HCT116 (cell line): ENCODE measurements at regions not wholly inside any gene's neighbourhood (a gene's known extent, or its start where the extent isn't known, plus 50 kb on each side); places are given as distances from the start of the nearest gene placed in this dataset.

Experiments used
- ATAC-seq: fragments of 200-7000 bp; cut with Tn5 transposase; 2 replicates; pipeline ENCODE4 v1.9.1; 2020; ENCODE audit warnings: mild to moderate bottlenecking, moderate library complexity
- BruUV-seq: library from RNA; stranded (reverse); fragments of 400-500 nt; replicated peaks from 2 replicates; lab custom pipeline; 2021; lab: Mats Ljungman, UMichigan
- CTCF ChIA-PET: fragments of 300-600 bp; sonication (Branson Sonifier 250); formaldehyde crosslinking; loops from one replicate; lab custom pipeline; 2021; ENCODE audit warnings: antibody characterized with exemption; lab: Charles Lee
- POLR2A ChIA-PET: fragments of 300-600, 350-600 bp; sonication (Branson Sonifier 250); formaldehyde crosslinking; loops from one replicate; lab custom pipeline; 2021; ENCODE audit warnings: antibody characterized with exemption; lab: Charles Lee
- RAD21 ChIA-PET, 2 experiments: fragments of 300-600 bp; sonication (Branson Sonifier 250); formaldehyde crosslinking; loops; one replicate each; lab custom pipeline; 2023; ENCODE audit warnings: low total read pairs in 2 of 2; ENCODE audit not compliant: uncharacterized antibody in 2 of 2, unreplicated experiment in 2 of 2, low non-redundant PET in 1 of 2; lab: Charles Lee
- DNase-seq: peaks from one replicate; pipeline ENCODE4 v3.0.0-alpha.2; 2010; ENCODE audit warnings: low read depth, low spot score
- H2AFZ ChIP-seq: fragments of 200-600 bp; shearing (Covaris generic), sonication (generic); 2 replicates; pipeline ENCODE4 v1.6.1; 2017; ENCODE audit warnings: low read depth, mixed run types, mixed read lengths, antibody characterized with exemption, low read length; ENCODE audit not compliant: poor library complexity, severe bottlenecking
- H3K27ac ChIP-seq: 2 replicates; pipeline ENCODE4 v1.5.1; 2012; ENCODE audit warnings: low read depth, low read length
- H3K27me3 ChIP-seq: fragments of 200-600 bp; sonication (generic); 2 replicates; pipeline ENCODE4 v1.6.1; 2016; ENCODE audit warnings: mixed run types, low read length, mixed read lengths; ENCODE audit not compliant: insufficient read depth
- H3K36me3 ChIP-seq, 2 experiments: fragments of 200-500 bp in 1 of 2; fragments of 200-600 bp in 1 of 2; sonication (Bioruptor generic) in 1 of 2; sonication (generic) in 1 of 2; 2 replicates each; pipeline versions ENCODE4 v1.5.1 to v1.6.1; 2014 to 2016; ENCODE audit warnings: low read length in 2 of 2, inconsistent platforms in 1 of 2, mixed read lengths in 1 of 2, mixed run types in 1 of 2; ENCODE audit not compliant: insufficient read depth in 2 of 2, control insufficient read depth in 1 of 2
- H3K4me1 ChIP-seq, 2 experiments: fragments of 200-600 bp in 1 of 2; sonication (generic) in 1 of 2; 2 replicates each; pipeline versions ENCODE4 v1.5.1 to v1.6.1; 2012 to 2017; ENCODE audit warnings: low read length in 2 of 2, inconsistent platforms in 1 of 2, mild to moderate bottlenecking in 1 of 2, mixed read lengths in 1 of 2, mixed run types in 1 of 2, moderate library complexity in 1 of 2; ENCODE audit not compliant: insufficient read depth in 2 of 2, control insufficient read depth in 1 of 2
- H3K4me2 ChIP-seq: fragments of 200-600 bp; sonication (generic); 2 replicates; pipeline ENCODE4 v1.6.1; 2017; ENCODE audit warnings: mixed run types, low read length, mixed read lengths
- H3K4me3 ChIP-seq, 2 experiments: fragments of 200-600 bp in 1 of 2; sonication (generic) in 1 of 2; replicated peaks in 1 of 2; 2 replicates each; pipeline ENCODE4 v1.5.1; 2011 to 2016; ENCODE audit warnings: low read length in 2 of 2, control low read depth in 1 of 2, low read depth in 1 of 2, mild to moderate bottlenecking in 1 of 2, mixed read lengths in 1 of 2, mixed run types in 1 of 2
- H3K79me2 ChIP-seq: fragments of 200-600 bp; sonication (generic); 2 replicates; pipeline ENCODE4 v1.6.1; 2017; ENCODE audit warnings: mild to moderate bottlenecking, mixed run types, low read length, moderate library complexity, mixed read lengths; ENCODE audit not compliant: insufficient read depth
- H3K9ac ChIP-seq: fragments of 200-600 bp; sonication (generic); 2 replicates; pipeline ENCODE4 v1.6.1; 2016; ENCODE audit warnings: low read length, mixed read lengths
- H3K9me2 ChIP-seq: fragments of 200-600 bp; sonication (generic), shearing (Covaris generic); 2 replicates; pipeline ENCODE4 v1.6.1; 2017; ENCODE audit warnings: mixed run types, mild to moderate bottlenecking, moderate library complexity; ENCODE audit not compliant: insufficient read depth
- H3K9me3 ChIP-seq, 2 experiments: fragments of 200-500 bp in 1 of 2; fragments of 200-600 bp in 1 of 2; sonication (Bioruptor generic) in 1 of 2; sonication (generic) in 1 of 2; 2 replicates each; pipeline ENCODE4 v1.6.1; 2014 to 2017; ENCODE audit warnings: low read length in 2 of 2, mixed read lengths in 2 of 2, inconsistent platforms in 1 of 2, low read depth in 1 of 2, mild to moderate bottlenecking in 1 of 2, mixed run types in 1 of 2, moderate library complexity in 1 of 2; ENCODE audit not compliant: control insufficient read depth in 1 of 2, insufficient read depth in 1 of 2
- H4K20me1 ChIP-seq: fragments of 200-600 bp; sonication (generic), shearing (Covaris generic); 2 replicates; pipeline ENCODE4 v1.6.1; 2017; ENCODE audit warnings: mixed run types, mild to moderate bottlenecking, moderate library complexity; ENCODE audit not compliant: insufficient read depth
- ATF3 ChIP-seq: IDR thresholded peaks from 2 replicates; pipeline ENCODE4 v1.6.1; 2012
- CBX3 ChIP-seq: IDR thresholded peaks from 2 replicates; pipeline ENCODE4 v1.6.1; 2012; ENCODE audit warnings: low read depth
- CEBPB ChIP-seq: IDR thresholded peaks from 2 replicates; pipeline ENCODE4 v1.6.1; 2012; ENCODE audit warnings: low read depth
- CTCF ChIP-seq, 3 experiments: fragments of 200-600 bp in 1 of 3; sonication (generic) in 1 of 3; IDR thresholded peaks in 2 of 3; conservative IDR thresholded peaks in 1 of 3; 2 replicates each; pipeline ENCODE4 v1.5.1; 2012 to 2017; ENCODE audit warnings: low read depth in 2 of 3, low read length in 2 of 3, antibody characterized with exemption in 1 of 3, borderline replicate concordance in 1 of 3, control low read depth in 1 of 3, mild to moderate bottlenecking in 1 of 3, mixed read lengths in 1 of 3, mixed run types in 1 of 3, moderate library complexity in 1 of 3; ENCODE audit not compliant: insufficient read depth in 1 of 3
- EGR1 ChIP-seq: IDR thresholded peaks from 2 replicates; pipeline ENCODE4 v1.6.1; 2012; ENCODE audit warnings: low read depth
- ELF1 ChIP-seq: IDR thresholded peaks from 2 replicates; pipeline ENCODE4 v1.6.1; 2012; ENCODE audit warnings: low read depth, borderline replicate concordance
- EZH2 ChIP-seq: fragments of 200-600 bp; sonication (generic); IDR thresholded peaks from 2 replicates; pipeline ENCODE4 v1.6.1; 2017; ENCODE audit warnings: antibody characterized with exemption, mixed run types
- JUND ChIP-seq: IDR thresholded peaks from 2 replicates; pipeline ENCODE4 v1.6.1; 2012
- POLR2AphosphoS5 ChIP-seq: IDR thresholded peaks from 2 replicates; pipeline ENCODE4 v1.6.1; 2011; ENCODE audit warnings: mild to moderate bottlenecking, low read depth, low read length, moderate library complexity
- REST ChIP-seq: IDR thresholded peaks from 2 replicates; pipeline ENCODE4 v1.6.1; 2012; ENCODE audit warnings: low read depth
- SIN3A ChIP-seq: IDR thresholded peaks from 2 replicates; pipeline ENCODE4 v1.6.1; 2012; ENCODE audit warnings: low read depth
- SP1 ChIP-seq: IDR thresholded peaks from 2 replicates; pipeline ENCODE4 v1.6.1; 2012; ENCODE audit warnings: low read depth
- SRF ChIP-seq: IDR thresholded peaks from 2 replicates; pipeline ENCODE4 v1.6.1; 2012; ENCODE audit warnings: low read depth
- TCF7L2 ChIP-seq: IDR thresholded peaks from 2 replicates; pipeline ENCODE4 v1.7.0; 2011; ENCODE audit warnings: borderline replicate concordance, inconsistent platforms; ENCODE audit not compliant: insufficient read depth, insufficient read length; ENCODE audit errors: extremely low read depth
- YY1 ChIP-seq: IDR thresholded peaks from 2 replicates; pipeline ENCODE4 v1.6.1; 2011; ENCODE audit warnings: low read length, low read depth, moderate library complexity, mild to moderate bottlenecking; ENCODE audit not compliant: insufficient replicate concordance; ENCODE audit errors: extremely low read depth
- ZBTB33 ChIP-seq: IDR thresholded peaks from 2 replicates; pipeline ENCODE4 v1.6.1; 2011; ENCODE audit warnings: mild to moderate bottlenecking, low read length, moderate library complexity; ENCODE audit not compliant: insufficient replicate concordance; ENCODE audit errors: extremely low read depth
- ZFX ChIP-seq: fragments of 450-650 bp; IDR thresholded peaks from 2 replicates; pipeline ENCODE4 v1.6.1; 2017
- ZNF274 ChIP-seq: fragments of 200-500 bp; sonication (Bioruptor generic); IDR thresholded peaks from 2 replicates; pipeline ENCODE4 v1.6.1; 2014; ENCODE audit warnings: mild to moderate bottlenecking, low read depth, low read length, inconsistent platforms
- intact Hi-C: fragments of 100-400 bp; cut with micrococcal nuclease; formaldehyde crosslinking; loops from 2 replicates; pipeline ENCODE4 v1.10.0; 2022
- TF ChIP-seq, protein P1 (sequence below): IDR thresholded peaks from 2 replicates; pipeline ENCODE4 v1.6.1; 2012

DNA sequence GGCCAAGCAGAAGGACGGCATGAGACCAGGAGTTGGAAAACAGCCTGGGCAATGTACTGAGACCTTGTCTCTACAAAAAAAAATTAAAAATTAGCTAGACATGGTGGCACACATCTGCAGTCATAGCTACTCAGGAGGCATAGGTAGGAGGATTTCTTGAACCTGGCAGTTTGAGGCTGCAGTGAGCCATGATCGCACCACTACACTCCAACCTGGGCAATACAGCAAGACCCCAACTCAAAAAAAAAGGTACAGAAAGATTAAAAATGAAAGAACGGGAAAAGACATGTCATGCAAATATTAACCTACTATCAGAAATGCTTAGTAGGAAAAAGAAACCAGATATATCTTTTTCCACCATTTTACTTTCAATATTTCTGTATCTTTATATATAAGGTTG lies 99.6 kb upstream of the ATP11B start:
- RAD21 ChIA-PET, result no interaction called here
- POLR2A ChIA-PET, result no interaction called here
- Histone ChIP-seq H4K20me1 (no peaks in the 10 kb centered on the region), H3K27ac (no peak overlapping the region), H3K9me2 (no peaks in the 10 kb centered on the region), H2AFZ (no peak overlapping the region), H3K4me3 (no peak overlapping the region), H3K9me3 (no peaks in the 10 kb centered on the region), H3K36me3 (no peaks in the 10 kb centered on the region), H3K27me3 (no peaks in the 10 kb centered on the region), H3K79me2 (no peaks in the 10 kb centered on the region), H3K9ac (no peak overlapping the region), H3K4me2 (no peak overlapping the region), H3K4me1 (no peaks in the 10 kb centered on the region)
- ATAC-seq, result no peak
- BruUV-seq, result no TSS peak
- DNase-seq, result no peak
- TF ChIP-seq EZH2 (no peak), TCF7L2 (no peak), CBX3 (no peak), JUND (no peak), ZNF274 (no peak), YY1 (no peak), POLR2AphosphoS5 (no peak), ELF1 (no peak), SIN3A (no peak), REST (no peak), EGR1 (no peak), CEBPB (no peak), ATF3 (no peak), SP1 (no peak), ZFX (no peak), ZBTB33 (no peak), CTCF (IDR thresholded peaks at IDR 0.05 in 2 of 3, conservative IDR thresholded peaks at IDR 0.05 in 1 of 3; ENCODE audit: borderline replicate concordance in 1 of 3, insufficient read depth in 1 of 3, low read depth in 2 of 3, low read length in 2 of 3) (no peak), SRF (no peak)
- TF ChIP-seq, protein P1, sequence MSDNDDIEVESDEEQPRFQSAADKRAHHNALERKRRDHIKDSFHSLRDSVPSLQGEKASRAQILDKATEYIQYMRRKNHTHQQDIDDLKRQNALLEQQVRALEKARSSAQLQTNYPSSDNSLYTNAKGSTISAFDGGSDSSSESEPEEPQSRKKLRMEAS, result no peak
- CTCF ChIA-PET, result no interaction called here
- intact Hi-C loops, result no loop called here
